ENCODE measurements at regions not wholly inside any gene's neighbourhood (a gene's known extent, or its start where the extent isn't known, plus 50 kb on each side); places are given as distances from the start of the nearest gene placed in this dataset.

- H3K27ac ChIP-seq: no peak overlapping the region
- no peak for TF ChIP-seq CTCF (conservative IDR thresholded peaks at IDR 0.05; ENCODE audit: low read depth, low read length)
- no peaks in the 10 kb centered on the region for H3K36me3 ChIP-seq (ENCODE audit: insufficient read depth)
- no peak overlapping the region for H3K9ac ChIP-seq
- no peaks in the 10 kb centered on the region for H3K27me3 ChIP-seq (ENCODE audit: insufficient read depth, low read depth)
- no peaks in the 10 kb centered on the region for H3K79me2 ChIP-seq (ENCODE audit: insufficient read depth, low read depth)
- no peaks in the 10 kb centered on the region for H3K4me1 ChIP-seq (ENCODE audit: low read depth, poor library complexity, severe bottlenecking)
- no peak overlapping the region for H3K4me3 ChIP-seq (IDR thresholded peaks at IDR 0.05; ENCODE audit: insufficient read depth, low read depth, low read length)
- H2AFZ ChIP-seq (ENCODE audit: low read depth): no peak overlapping the region
- H4K20me1 ChIP-seq (ENCODE audit: insufficient read depth): no peaks in the 10 kb centered on the region
- no peak overlapping the region for H3K4me2 ChIP-seq
These were observed 216.5 kb upstream of the NR4A3 start for GRCh38 chr9:99605016-99605743.

GRCh38 chr9:99606296-99606695 lies 215.4 kb upstream of the NR4A3 start:
- Histone ChIP-seq H4K20me1 (ENCODE audit: insufficient read depth) (no peaks in the 10 kb centered on the region), H3K27ac (no peak overlapping the region), H3K4me1 (ENCODE audit: low read depth, poor library complexity, severe bottlenecking) (no peaks in the 10 kb centered on the region), H3K79me2 (ENCODE audit: insufficient read depth, low read depth) (no peaks in the 10 kb centered on the region), H3K4me3 (IDR thresholded peaks at IDR 0.05; ENCODE audit: insufficient read depth, low read depth, low read length) (no peak overlapping the region), H3K9ac (no peak overlapping the region), H3K36me3 (ENCODE audit: insufficient read depth) (no peaks in the 10 kb centered on the region), H3K27me3 (ENCODE audit: insufficient read depth, low read depth) (no peaks in the 10 kb centered on the region), H2AFZ (ENCODE audit: low read depth) (no peak overlapping the region), H3K4me2 (no peak overlapping the region)
- TF ChIP-seq CTCF (conservative IDR thresholded peaks at IDR 0.05; ENCODE audit: low read depth, low read length): no peak

- H3K4me1 ChIP-seq (ENCODE audit: low read depth, poor library complexity, severe bottlenecking): no peaks in the 10 kb centered on the region
- H4K20me1 ChIP-seq (ENCODE audit: insufficient read depth): no peaks in the 10 kb centered on the region
- H3K27me3 ChIP-seq (ENCODE audit: insufficient read depth, low read depth): no peaks in the 10 kb centered on the region
- no peak overlapping the region for H3K4me2 ChIP-seq
- TF ChIP-seq CTCF (conservative IDR thresholded peaks at IDR 0.05; ENCODE audit: low read depth, low read length): no peak
- H2AFZ ChIP-seq (ENCODE audit: low read depth): no peak overlapping the region
- H3K79me2 ChIP-seq (ENCODE audit: insufficient read depth, low read depth): no peaks in the 10 kb centered on the region
- H3K27ac ChIP-seq: no peak overlapping the region
- no peaks in the 10 kb centered on the region for H3K36me3 ChIP-seq (ENCODE audit: insufficient read depth)
- no peak overlapping the region for H3K9ac ChIP-seq
- H3K4me3 ChIP-seq (IDR thresholded peaks at IDR 0.05; ENCODE audit: insufficient read depth, low read depth, low read length): no peak overlapping the region
These were observed 214.7 kb upstream of the NR4A3 start for GRCh38 chr9:99606957-99607356.

GRCh38 chr9:99607842-99608448 lies 213.7 kb upstream of the NR4A3 start:
- Histone ChIP-seq H3K36me3 (ENCODE audit: insufficient read depth) (no peaks in the 10 kb centered on the region), H3K79me2 (ENCODE audit: insufficient read depth, low read depth) (no peaks in the 10 kb centered on the region), H3K4me2 (no peak overlapping the region), H3K27me3 (ENCODE audit: insufficient read depth, low read depth) (no peaks in the 10 kb centered on the region), H2AFZ (ENCODE audit: low read depth) (no peak overlapping the region), H4K20me1 (ENCODE audit: insufficient read depth) (no peaks in the 10 kb centered on the region), H3K9ac (no peak overlapping the region), H3K27ac (no peak overlapping the region), H3K4me1 (ENCODE audit: low read depth, poor library complexity, severe bottlenecking) (no peaks in the 10 kb centered on the region), H3K4me3 (IDR thresholded peaks at IDR 0.05; ENCODE audit: insufficient read depth, low read depth, low read length) (no peak overlapping the region)
- TF ChIP-seq CTCF (conservative IDR thresholded peaks at IDR 0.05; ENCODE audit: low read depth, low read length): no peak
